CD8-positive, alpha-beta memory T cell (primary cell): ENCODE measurements at regions not wholly inside any gene's neighbourhood (a gene's known extent, or its start where the extent isn't known, plus 50 kb on each side); places are given as distances from the start of the nearest gene placed in this dataset.
A peak's percentile ranks its signal among the peaks of the same experiment; 100 is the strongest.
"Not testable (repeated sequence)": the region's sequence is repeated elsewhere in the genome, so short reads cannot be mapped to it uniquely, and the experiment has no call there.

Experiments used
- CTCF ChIA-PET: fragments of 350-600 bp; sonication (Branson Sonifier 250); formaldehyde crosslinking; loops from one replicate; lab custom pipeline; 2021; ENCODE audit warnings: antibody characterized with exemption; lab: Charles Lee
- POLR2A ChIA-PET: fragments of 350-600 bp; sonication (Branson Sonifier 250); formaldehyde crosslinking; loops from one replicate; lab custom pipeline; 2021; ENCODE audit warnings: antibody characterized with exemption; lab: Charles Lee
- DNase-seq, 5 donors: peaks; one replicate each; pipeline versions ENCODE4 v3.0.0 to v3.0.0-alpha.2; 2020 to 2022; ENCODE audit warnings: mixed read lengths in 1 of 5
- H3K27ac ChIP-seq: one replicate; pipeline ENCODE4 v1.7.0; 2013; ENCODE audit warnings: low read depth, mild to moderate bottlenecking, low read length, moderate library complexity
- H3K27me3 ChIP-seq: 2 replicates; pipeline ENCODE4 v1.7.0; 2013; ENCODE audit warnings: low read length, mild to moderate bottlenecking; ENCODE audit not compliant: insufficient read depth, poor library complexity, severe bottlenecking
- H3K36me3 ChIP-seq: 2 replicates; pipeline ENCODE4 v1.7.0; 2013; ENCODE audit warnings: mild to moderate bottlenecking, low read length, moderate library complexity; ENCODE audit not compliant: insufficient read depth
- H3K4me1 ChIP-seq: 2 replicates; pipeline ENCODE4 v1.7.0; 2013; ENCODE audit warnings: mild to moderate bottlenecking, low read length, moderate library complexity; ENCODE audit not compliant: insufficient read depth
- H3K4me3 ChIP-seq: 2 replicates; pipeline ENCODE4 v1.7.0; 2013; ENCODE audit warnings: mild to moderate bottlenecking, low read length
- H3K9me3 ChIP-seq: 2 replicates; pipeline ENCODE4 v1.7.0; 2013; ENCODE audit warnings: mild to moderate bottlenecking, low read length
- H3K27ac Mint-ChIP-seq, 8 donors: one replicate each; pipeline ENCODE4 v1.8.0; 2020 to 2021; ENCODE audit warnings: mixed read lengths in 8 of 8, mild to moderate bottlenecking in 6 of 8, inconsistent platforms in 3 of 8, moderate library complexity in 3 of 8
- H3K27me3 Mint-ChIP-seq, 2 donors: one replicate each; pipeline ENCODE4 v1.8.0; 2020 to 2021; ENCODE audit warnings: mixed read lengths in 2 of 2, mild to moderate bottlenecking in 1 of 2, moderate library complexity in 1 of 2
- H3K36me3 Mint-ChIP-seq, 3 donors: one replicate each; pipeline ENCODE4 v1.8.0; 2020 to 2021; ENCODE audit warnings: mixed read lengths in 3 of 3, inconsistent platforms in 1 of 3, mild to moderate bottlenecking in 1 of 3
- H3K4me1 Mint-ChIP-seq, 3 donors: one replicate each; pipeline ENCODE4 v1.8.0; 2020 to 2021; ENCODE audit warnings: mixed read lengths in 3 of 3, inconsistent platforms in 1 of 3, mild to moderate bottlenecking in 1 of 3
- H3K4me3 Mint-ChIP-seq, 7 donors: one replicate each; pipeline ENCODE4 v1.8.0; 2020 to 2021; ENCODE audit warnings: mixed read lengths in 7 of 7, mild to moderate bottlenecking in 6 of 7, moderate library complexity in 4 of 7, inconsistent platforms in 2 of 7
- H3K9me3 Mint-ChIP-seq, 5 donors: one replicate each; pipeline ENCODE4 v1.8.0; 2020 to 2022; ENCODE audit warnings: mixed read lengths in 5 of 5, mild to moderate bottlenecking in 3 of 5, moderate library complexity in 2 of 5, inconsistent platforms in 1 of 5

DNA sequence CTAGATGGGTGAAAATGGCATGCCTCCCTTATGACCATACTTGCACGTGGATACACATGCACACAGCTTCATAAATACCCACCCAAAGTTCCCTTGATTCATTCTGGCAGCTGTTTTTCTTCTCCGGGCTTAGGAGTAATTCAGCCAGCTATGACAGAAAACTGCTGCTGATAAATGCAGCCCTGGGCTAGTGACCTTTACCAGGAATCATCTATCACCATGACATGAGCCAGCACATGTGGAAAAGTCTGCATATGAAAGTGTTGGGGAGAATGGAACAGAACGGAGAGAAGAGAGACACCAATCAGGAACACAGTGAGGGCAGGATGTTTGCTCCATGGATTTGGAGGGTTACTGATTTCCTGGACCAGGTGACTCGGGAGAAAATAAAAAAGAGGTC lies 706.3 kb downstream of the PDCD6IP start:
- Mint-ChIP-seq H3K36me3 (no peaks in the 10 kb centered on the region), H3K27me3 (no peaks in the 10 kb centered on the region), H3K9me3 (peaks cover 0 to 2% (median 0%) of the 10 kb centered on the region in 5 donors), H3K4me1 (no peaks in the 10 kb centered on the region), H3K27ac (no peak overlapping the region), H3K4me3 (no peak overlapping the region)
- ChIA-PET CTCF (no interaction called here), POLR2A (no interaction called here)
- Histone ChIP-seq H3K27me3 (no peaks in the 10 kb centered on the region), H3K4me1 (no peaks in the 10 kb centered on the region), H3K4me3 (no peak overlapping the region), H3K9me3 (no peaks in the 10 kb centered on the region), H3K36me3 (no peaks in the 10 kb centered on the region), H3K27ac (no peak overlapping the region)
- DNase-seq: no peak

DNA sequence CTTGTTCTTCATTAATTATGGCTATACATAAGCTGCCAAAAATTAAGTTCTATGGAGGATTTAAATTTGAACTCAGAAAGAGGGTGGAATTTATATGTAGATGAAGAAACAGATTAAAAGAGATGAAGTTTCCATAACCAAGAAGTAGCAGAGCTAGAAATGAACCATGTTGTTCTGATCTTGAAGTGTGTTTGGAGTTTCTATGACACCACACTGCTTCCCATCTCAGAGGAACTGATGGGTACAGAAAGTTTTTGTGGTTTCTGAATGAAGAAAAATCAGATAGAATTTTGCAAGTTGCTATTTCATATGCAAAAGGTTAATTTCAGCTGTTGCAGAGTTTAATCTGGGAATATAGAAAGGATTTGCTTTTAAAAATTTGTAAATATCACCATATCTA lies 710.3 kb downstream of the PDCD6IP start:
- Histone ChIP-seq H3K27me3 (no peaks in the 10 kb centered on the region), H3K36me3 (no peaks in the 10 kb centered on the region), H3K9me3 (no peaks in the 10 kb centered on the region), H3K4me1 (no peaks in the 10 kb centered on the region), H3K27ac (no peak overlapping the region), H3K4me3 (no peak overlapping the region)
- POLR2A ChIA-PET: no interaction called here
- DNase-seq: no peak
- CTCF ChIA-PET: no interaction called here
- peaks cover 0 to 2% (median 0%) of the 10 kb centered on the region in 5 donors for H3K9me3 Mint-ChIP-seq
- no peaks in the 10 kb centered on the region for H3K27me3 Mint-ChIP-seq
- H3K36me3 Mint-ChIP-seq: no peaks in the 10 kb centered on the region
- no peak overlapping the region for H3K27ac Mint-ChIP-seq
- no peaks in the 10 kb centered on the region for H3K4me1 Mint-ChIP-seq
- no peak overlapping the region for H3K4me3 Mint-ChIP-seq

DNA sequence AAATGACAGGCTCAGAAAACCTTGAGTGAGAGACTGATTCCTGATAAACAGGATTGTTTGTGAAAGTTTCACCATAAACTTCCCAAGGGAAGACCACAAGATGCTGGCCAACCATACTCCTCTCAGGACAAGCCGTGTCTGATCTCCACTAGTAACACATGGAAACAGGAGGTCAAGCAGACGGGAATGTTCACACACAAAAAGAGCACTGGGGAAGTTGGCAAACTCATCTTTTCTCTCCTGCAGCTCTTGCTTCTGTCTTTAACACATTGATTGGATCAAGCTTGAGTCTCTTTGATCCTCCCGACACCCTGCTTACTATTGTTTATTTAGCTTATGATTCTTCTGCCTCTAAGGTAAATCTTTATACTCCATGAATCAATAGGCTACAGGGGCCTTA lies 713.5 kb downstream of the PDCD6IP start:
- Histone ChIP-seq H3K9me3 (no peaks in the 10 kb centered on the region), H3K4me3 (no peak overlapping the region), H3K27me3 (no peaks in the 10 kb centered on the region), H3K36me3 (no peaks in the 10 kb centered on the region), H3K4me1 (no peaks in the 10 kb centered on the region), H3K27ac (no peak overlapping the region)
- CTCF ChIA-PET: no interaction called here
- Mint-ChIP-seq H3K9me3 (peaks cover 0 to 5% (median 0%) of the 10 kb centered on the region in 5 donors), H3K27me3 (no peaks in the 10 kb centered on the region), H3K4me1 (no peaks in the 10 kb centered on the region), H3K4me3 (no peak overlapping the region), H3K27ac (no peak overlapping the region), H3K36me3 (no peaks in the 10 kb centered on the region)
- DNase-seq: no peak
- POLR2A ChIA-PET: no interaction called here

DNA sequence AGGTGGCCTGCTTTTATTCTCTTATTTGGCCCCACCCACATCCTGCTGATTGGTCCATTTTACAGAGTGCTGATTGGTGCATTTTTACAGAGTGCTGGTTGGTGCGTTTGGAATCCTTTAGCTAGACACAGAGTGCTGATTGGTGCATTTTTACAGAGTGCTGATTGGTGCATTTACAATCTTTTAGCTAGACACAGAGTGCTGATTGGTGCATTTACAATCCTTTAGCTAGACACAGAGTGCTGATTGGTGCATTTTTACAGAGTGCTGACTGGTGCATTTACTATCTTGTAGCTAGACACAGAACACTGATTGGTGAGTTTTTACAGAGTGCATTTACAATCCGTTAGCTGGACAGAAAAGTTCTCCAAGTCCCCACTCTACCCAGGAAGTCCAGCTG lies 720.6 kb downstream of the PDCD6IP start:
- CTCF ChIA-PET: not testable (repeated sequence)

GRCh38 chr3:34531156-34531555 lies 732.7 kb downstream of the PDCD6IP start:
- no peak overlapping the region for H3K4me3 Mint-ChIP-seq
- DNase-seq: no peak
- POLR2A ChIA-PET: no interaction called here
- CTCF ChIA-PET: no interaction called here
- Histone ChIP-seq H3K27me3 (no peaks in the 10 kb centered on the region), H3K4me1 (no peaks in the 10 kb centered on the region), H3K27ac (no peak overlapping the region), H3K9me3 (no peaks in the 10 kb centered on the region), H3K4me3 (no peak overlapping the region), H3K36me3 (no peaks in the 10 kb centered on the region)
- H3K27ac Mint-ChIP-seq: peak overlapping the region in 1 of 8 donors; percentile 32
- H3K4me1 Mint-ChIP-seq: no peaks in the 10 kb centered on the region
- H3K27me3 Mint-ChIP-seq: no peaks in the 10 kb centered on the region
- H3K36me3 Mint-ChIP-seq: no peaks in the 10 kb centered on the region
- H3K9me3 Mint-ChIP-seq: no peaks in the 10 kb centered on the region

More for the DNA sequence above, 720.6 kb downstream of the PDCD6IP start:
- H3K36me3 Mint-ChIP-seq, H3K27me3 Mint-ChIP-seq, H3K4me1 ChIP-seq, DNase-seq, H3K27ac Mint-ChIP-seq, POLR2A ChIA-PET, H3K27ac ChIP-seq, H3K27me3 ChIP-seq, H3K4me3 ChIP-seq, H3K9me3 ChIP-seq, H3K4me3 Mint-ChIP-seq, H3K4me1 Mint-ChIP-seq, H3K36me3 ChIP-seq: not testable (repeated sequence)
- H3K9me3 Mint-ChIP-seq: peaks cover 2 to 12% (median 3%) of the 10 kb centered on the region in 5 donors

GRCh38 chr3:34533451-34533850 lies 735.0 kb downstream of the PDCD6IP start:
- Mint-ChIP-seq H3K4me3 (no peak overlapping the region), H3K36me3 (no peaks in the 10 kb centered on the region), H3K9me3 (no peaks in the 10 kb centered on the region), H3K4me1 (no peaks in the 10 kb centered on the region), H3K27me3 (no peaks in the 10 kb centered on the region), H3K27ac (no peak overlapping the region)
- POLR2A ChIA-PET: no interaction called here
- CTCF ChIA-PET: no interaction called here
- Histone ChIP-seq H3K4me1 (no peaks in the 10 kb centered on the region), H3K9me3 (no peaks in the 10 kb centered on the region), H3K27me3 (no peaks in the 10 kb centered on the region), H3K36me3 (no peaks in the 10 kb centered on the region), H3K27ac (no peak overlapping the region), H3K4me3 (no peak overlapping the region)
- DNase-seq: no peak

DNA sequence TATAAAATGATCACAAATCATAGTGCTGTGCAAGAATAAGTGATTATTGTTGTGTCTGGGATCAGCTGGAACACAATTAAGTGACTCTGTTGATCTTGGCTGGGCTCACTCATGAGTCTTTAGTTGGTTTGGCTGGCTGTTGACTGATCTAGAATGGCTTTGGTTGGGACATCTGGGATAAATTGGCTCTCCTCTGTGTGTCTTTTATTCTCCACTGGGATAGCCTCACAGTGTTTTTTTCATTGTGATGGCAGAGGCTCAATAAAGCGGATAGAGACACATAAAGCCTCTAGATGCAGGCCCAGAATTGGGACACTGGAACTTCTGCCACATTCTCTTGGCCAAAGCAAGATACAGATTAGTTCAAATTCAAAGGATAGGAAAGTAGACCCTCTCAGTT lies 735.6 kb downstream of the PDCD6IP start:
- H3K9me3 Mint-ChIP-seq: no peaks in the 10 kb centered on the region
- no peak for DNase-seq
- H3K36me3 Mint-ChIP-seq: no peaks in the 10 kb centered on the region
- Histone ChIP-seq H3K27me3 (no peaks in the 10 kb centered on the region), H3K9me3 (no peaks in the 10 kb centered on the region), H3K4me1 (no peaks in the 10 kb centered on the region), H3K4me3 (no peak overlapping the region), H3K27ac (no peak overlapping the region), H3K36me3 (no peaks in the 10 kb centered on the region)
- POLR2A ChIA-PET: no interaction called here
- H3K4me3 Mint-ChIP-seq: no peak overlapping the region
- no peak overlapping the region for H3K27ac Mint-ChIP-seq
- no peaks in the 10 kb centered on the region for H3K27me3 Mint-ChIP-seq
- H3K4me1 Mint-ChIP-seq: no peaks in the 10 kb centered on the region
- CTCF ChIA-PET: no interaction called here

DNA sequence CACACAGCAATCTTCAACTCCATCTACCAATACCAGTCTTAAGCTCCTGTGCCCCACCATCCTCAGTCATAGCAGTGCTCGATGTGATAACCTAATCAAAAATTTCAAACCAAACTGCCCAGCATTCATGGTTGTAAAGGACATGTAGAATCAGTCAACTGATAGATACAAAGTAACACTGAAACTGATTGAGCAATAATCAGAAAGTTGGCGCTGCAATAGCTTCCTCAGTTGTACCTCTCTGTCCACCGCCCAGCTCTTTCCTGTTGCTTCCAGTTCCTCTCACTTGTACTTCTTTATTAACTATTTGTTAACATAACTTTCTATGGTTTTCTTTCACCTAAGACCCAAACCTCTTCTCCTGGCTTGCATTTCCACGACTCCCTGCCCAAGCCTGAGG lies 745.7 kb downstream of the PDCD6IP start:
- no peaks in the 10 kb centered on the region for H3K36me3 ChIP-seq
- no peak overlapping the region for H3K27ac ChIP-seq
- Mint-ChIP-seq H3K4me1 (no peaks in the 10 kb centered on the region), H3K27ac (no peak overlapping the region), H3K27me3 (peaks cover 0 to 2% of the 10 kb centered on the region in 2 donors), H3K4me3 (no peak overlapping the region), H3K9me3 (peaks cover 0 to 3% (median 0%) of the 10 kb centered on the region in 5 donors), H3K36me3 (no peaks in the 10 kb centered on the region)
- DNase-seq: no peak
- H3K27me3 ChIP-seq: no peaks in the 10 kb centered on the region
- H3K9me3 ChIP-seq: no peaks in the 10 kb centered on the region
- no peaks in the 10 kb centered on the region for H3K4me1 ChIP-seq
- ChIA-PET CTCF (no interaction called here), POLR2A (no interaction called here)
- no peak overlapping the region for H3K4me3 ChIP-seq
